Activated CD4-positive, alpha-beta memory T cell treated with anti-CD3 and anti-CD28 coated beads, Interleukin-2, amount 10 ng/mL, durations not matched to agents 7 days and 5 days (primary cell): ENCODE measurements at regions not wholly inside any gene's neighbourhood (a gene's known extent, or its start where the extent isn't known, plus 50 kb on each side); places are given as distances from the start of the nearest gene placed in this dataset.

Experiments
- CTCF ChIA-PET: fragments of 350-600 bp; sonication (Branson Sonifier 250); formaldehyde crosslinking; loops from one replicate; lab custom pipeline; 2021; ENCODE audit warnings: antibody characterized with exemption, inconsistent platforms; lab: Charles Lee
- POLR2A ChIA-PET: fragments of 350-600 bp; sonication (Branson Sonifier 250); formaldehyde crosslinking; loops from one replicate; lab custom pipeline; 2021; ENCODE audit warnings: antibody characterized with exemption; lab: Charles Lee
- DNase-seq: peaks from one replicate; pipeline ENCODE4 v3.0.0-alpha.2; 2020
- H3K27ac Mint-ChIP-seq: one replicate; pipeline ENCODE4 v1.8.0; 2021; ENCODE audit warnings: mild to moderate bottlenecking, mixed read lengths
- H3K27me3 Mint-ChIP-seq: one replicate; pipeline ENCODE4 v1.8.0; 2021; ENCODE audit warnings: mixed read lengths
- H3K36me3 Mint-ChIP-seq: one replicate; pipeline ENCODE4 v1.8.0; 2021; ENCODE audit warnings: low read depth, mixed read lengths
- H3K4me1 Mint-ChIP-seq: one replicate; pipeline ENCODE4 v1.8.0; 2021; ENCODE audit warnings: mixed read lengths
- H3K4me3 Mint-ChIP-seq: one replicate; pipeline ENCODE4 v1.8.0; 2021; ENCODE audit warnings: mild to moderate bottlenecking, mixed read lengths
- H3K9me3 Mint-ChIP-seq: one replicate; pipeline ENCODE4 v1.8.0; 2021; ENCODE audit warnings: mixed read lengths

DNA sequence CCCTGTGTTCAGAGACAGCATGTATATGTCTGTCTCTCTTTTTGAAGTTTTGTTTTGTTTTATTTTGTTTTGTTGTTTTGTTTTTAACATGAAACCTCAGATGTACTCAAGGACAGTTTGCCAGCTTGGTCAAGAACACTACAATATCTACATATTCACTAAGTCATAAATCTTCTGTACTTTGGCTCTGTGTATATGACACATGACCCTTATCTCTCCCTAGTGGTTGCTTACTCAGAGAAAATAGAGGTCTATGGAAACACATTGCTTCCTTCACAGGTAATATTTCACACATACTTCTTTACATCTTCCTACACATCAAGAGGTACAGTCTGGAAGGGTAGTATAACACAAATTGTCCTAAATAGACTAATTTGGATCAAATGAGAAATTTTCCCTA, 312.6 kb upstream of the VRK2 start:
- DNase-seq: no peak
- Mint-ChIP-seq H3K36me3 (no peaks in the 10 kb centered on the region), H3K4me1 (no peaks in the 10 kb centered on the region), H3K27ac (no peak overlapping the region), H3K27me3 (no peaks in the 10 kb centered on the region), H3K9me3 (no peaks in the 10 kb centered on the region), H3K4me3 (no peak overlapping the region)
- ChIA-PET CTCF (no interaction called here), POLR2A (no interaction called here)

DNA sequence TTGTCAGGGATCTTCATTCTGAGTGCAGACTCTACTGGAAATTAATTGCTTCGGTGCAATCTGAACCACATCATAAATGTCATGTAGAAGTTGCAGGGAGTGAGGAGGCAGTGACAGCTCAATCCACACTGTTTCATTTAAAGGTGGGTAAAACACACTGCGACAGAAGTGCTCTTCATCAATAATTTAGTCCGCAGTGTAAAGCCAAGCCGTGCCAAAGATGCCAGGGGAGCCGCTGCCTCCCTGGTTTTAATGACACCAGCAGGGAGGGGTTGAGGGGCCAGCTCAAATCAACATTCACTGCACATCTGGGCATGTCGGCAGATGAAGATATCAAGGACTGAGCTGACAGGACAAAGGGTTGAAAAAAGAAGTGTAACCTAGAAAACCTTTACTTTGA, 305.7 kb upstream of the VRK2 start:
- CTCF ChIA-PET: no interaction called here
- POLR2A ChIA-PET: no interaction called here
- DNase-seq: no peak
- Mint-ChIP-seq H3K27me3 (no peaks in the 10 kb centered on the region), H3K27ac (no peak overlapping the region), H3K4me1 (no peaks in the 10 kb centered on the region), H3K9me3 (no peaks in the 10 kb centered on the region), H3K4me3 (no peak overlapping the region), H3K36me3 (no peaks in the 10 kb centered on the region)

GRCh38 chr2:57753636-57754035, 293.0 kb upstream of the VRK2 start:
- Mint-ChIP-seq H3K27ac (no peak overlapping the region), H3K4me1 (no peaks in the 10 kb centered on the region), H3K36me3 (no peaks in the 10 kb centered on the region), H3K27me3 (peaks cover 3% of the 10 kb centered on the region), H3K4me3 (no peak overlapping the region), H3K9me3 (no peaks in the 10 kb centered on the region)
- ChIA-PET CTCF (interaction anchor here (1.6 kb wide), 1 partner anchor 33 kb away, joined by 3 read pairs; no protein-coding TSS in a partner anchor), POLR2A (no interaction called here)
- DNase-seq: no peak

DNA sequence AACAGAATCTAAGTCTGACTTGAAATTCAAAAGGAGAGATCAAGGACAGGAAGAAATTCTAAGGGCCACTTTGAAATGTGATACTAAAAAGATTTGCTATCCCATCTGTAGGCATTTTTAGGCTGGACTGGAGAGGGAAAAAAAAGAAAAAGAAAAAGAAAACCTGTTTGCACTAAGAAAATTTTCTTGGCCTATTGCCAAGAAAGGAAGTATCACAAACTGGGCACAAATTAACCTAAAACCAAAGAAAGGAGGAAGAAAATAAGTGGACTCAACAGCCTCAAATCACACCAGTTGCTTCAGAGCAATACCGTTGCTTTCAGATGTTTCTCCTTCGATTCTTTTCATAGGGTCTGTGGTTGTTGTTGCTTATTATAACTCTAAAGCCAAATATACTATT, 287.9 kb upstream of the VRK2 start:
- H3K9me3 Mint-ChIP-seq: no peaks in the 10 kb centered on the region
- H3K27me3 Mint-ChIP-seq: peaks cover 1% of the 10 kb centered on the region
- no peak overlapping the region for H3K4me3 Mint-ChIP-seq
- CTCF ChIA-PET: interaction anchor here (1.6 kb wide), 1 partner anchor 11 kb away, joined by 4 read pairs; no protein-coding TSS in a partner anchor
- H3K4me1 Mint-ChIP-seq: no peaks in the 10 kb centered on the region
- no peak overlapping the region for H3K27ac Mint-ChIP-seq
- DNase-seq: no peak
- H3K36me3 Mint-ChIP-seq: no peaks in the 10 kb centered on the region
- POLR2A ChIA-PET: no interaction called here

DNA sequence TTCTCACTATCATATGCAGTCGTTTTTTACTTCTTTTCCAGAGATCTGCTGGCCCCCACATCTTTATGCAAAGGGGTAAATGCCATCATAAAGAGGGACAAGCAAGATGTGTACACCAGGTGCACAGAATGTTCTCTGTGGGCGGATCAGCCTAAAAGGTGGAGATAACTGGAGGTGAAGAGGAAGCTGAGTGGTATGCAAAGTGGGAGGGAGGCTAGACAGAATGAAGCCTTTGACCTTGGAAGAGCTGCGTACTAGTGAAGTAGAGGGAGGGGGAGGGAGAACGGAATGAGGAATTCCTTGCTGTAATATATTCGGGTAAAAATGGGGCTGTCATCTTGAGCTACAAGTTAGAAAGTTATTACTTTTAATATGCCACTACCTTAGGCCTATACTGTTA, 287.5 kb upstream of the VRK2 start:
- ChIA-PET POLR2A (no interaction called here), CTCF (interaction anchor here (1.1 to 3.0 kb wide), 6 partner anchors 10 to 689 kb away, joined by 3 to 13 read pairs (median 6); no protein-coding TSS in a partner anchor)
- Mint-ChIP-seq H3K4me3 (no peak overlapping the region), H3K36me3 (no peaks in the 10 kb centered on the region), H3K9me3 (no peaks in the 10 kb centered on the region), H3K27ac (no peak overlapping the region), H3K4me1 (no peaks in the 10 kb centered on the region), H3K27me3 (peaks cover 1% of the 10 kb centered on the region)
- no peak for DNase-seq

GRCh38 chr2:57759822-57760300, 286.7 kb upstream of the VRK2 start:
- Mint-ChIP-seq H3K27ac (no peak overlapping the region), H3K36me3 (no peaks in the 10 kb centered on the region), H3K9me3 (no peaks in the 10 kb centered on the region), H3K27me3 (peaks cover 1% of the 10 kb centered on the region), H3K4me3 (no peak overlapping the region), H3K4me1 (no peaks in the 10 kb centered on the region)
- DNase-seq: peak; percentile 73
- ChIA-PET POLR2A (no interaction called here), CTCF (interaction anchor here (1.0 to 3.0 kb wide), 7 partner anchors 9 to 689 kb away, joined by 3 to 13 read pairs (median 4); no protein-coding TSS in a partner anchor)

DNA sequence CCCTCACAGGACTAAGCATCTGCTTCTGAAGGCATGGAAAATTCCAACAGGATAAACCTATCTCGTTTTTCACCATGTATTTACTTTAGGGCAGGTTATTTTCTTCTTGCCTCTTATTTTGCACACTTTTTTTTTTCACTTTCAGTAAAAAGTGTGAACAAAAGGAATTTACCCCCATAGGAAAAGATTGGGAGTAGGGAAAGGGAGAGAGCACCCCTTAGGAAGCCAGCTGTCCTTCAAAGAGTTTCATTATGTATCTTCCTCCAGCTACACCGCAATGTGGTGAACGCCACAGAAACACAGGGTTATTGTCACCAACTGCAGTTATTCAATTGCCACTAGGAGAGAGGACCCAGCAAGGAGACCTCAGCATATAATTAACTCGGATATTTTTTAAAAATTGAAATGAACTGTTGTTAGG, 286.2 kb upstream of the VRK2 start:
- no peaks in the 10 kb centered on the region for H3K4me1 Mint-ChIP-seq
- DNase-seq: no peak
- peaks cover 1% of the 10 kb centered on the region for H3K27me3 Mint-ChIP-seq
- CTCF ChIA-PET: interaction anchor here (0.7 to 3.0 kb wide), 8 partner anchors 9 to 742 kb away, joined by 3 to 13 read pairs (median 4); no protein-coding TSS in a partner anchor
- H3K27ac Mint-ChIP-seq: no peak overlapping the region
- no peak overlapping the region for H3K4me3 Mint-ChIP-seq
- H3K36me3 Mint-ChIP-seq: no peaks in the 10 kb centered on the region
- POLR2A ChIA-PET: no interaction called here
- no peaks in the 10 kb centered on the region for H3K9me3 Mint-ChIP-seq

DNA sequence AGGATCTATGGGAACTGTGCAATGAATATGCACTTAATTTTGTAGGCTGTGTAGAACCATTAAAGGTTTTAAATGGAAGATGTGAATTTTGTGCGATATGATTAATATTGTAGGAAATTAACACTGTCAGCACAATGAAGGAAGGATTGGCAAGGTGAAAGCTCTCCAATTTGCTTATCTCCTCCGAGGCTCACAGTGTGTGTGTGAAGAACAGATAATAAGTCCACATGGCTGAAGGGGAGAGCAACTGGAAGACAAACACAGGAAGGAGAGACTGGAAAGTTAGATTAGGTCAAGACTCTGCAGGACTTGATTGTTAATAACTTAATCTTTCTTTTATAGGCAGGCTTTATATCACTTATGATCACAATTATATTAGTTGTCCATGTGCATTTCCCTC, 269.7 kb upstream of the VRK2 start:
- H3K4me3 Mint-ChIP-seq: no peak overlapping the region
- no peaks in the 10 kb centered on the region for H3K36me3 Mint-ChIP-seq
- DNase-seq: no peak
- no peaks in the 10 kb centered on the region for H3K9me3 Mint-ChIP-seq
- ChIA-PET CTCF (no interaction called here), POLR2A (no interaction called here)
- no peaks in the 10 kb centered on the region for H3K4me1 Mint-ChIP-seq
- no peak overlapping the region for H3K27ac Mint-ChIP-seq
- no peaks in the 10 kb centered on the region for H3K27me3 Mint-ChIP-seq

GRCh38 chr2:57782587-57782986, 264.0 kb upstream of the VRK2 start:
- no peaks in the 10 kb centered on the region for H3K9me3 Mint-ChIP-seq
- ChIA-PET POLR2A (no interaction called here), CTCF (no interaction called here)
- H3K4me1 Mint-ChIP-seq: no peaks in the 10 kb centered on the region
- H3K36me3 Mint-ChIP-seq: no peaks in the 10 kb centered on the region
- no peaks in the 10 kb centered on the region for H3K27me3 Mint-ChIP-seq
- H3K4me3 Mint-ChIP-seq: no peak overlapping the region
- no peak overlapping the region for H3K27ac Mint-ChIP-seq
- DNase-seq: no peak

GRCh38 chr2:57793310-57793709, 253.3 kb upstream of the VRK2 start:
- Mint-ChIP-seq H3K9me3 (no peaks in the 10 kb centered on the region), H3K27ac (no peak overlapping the region), H3K36me3 (no peaks in the 10 kb centered on the region), H3K4me1 (no peaks in the 10 kb centered on the region), H3K27me3 (no peaks in the 10 kb centered on the region), H3K4me3 (no peak overlapping the region)
- DNase-seq: no peak
- CTCF ChIA-PET: no interaction called here
- POLR2A ChIA-PET: no interaction called here

GRCh38 chr2:57796527-57796926, 250.1 kb upstream of the VRK2 start:
- Mint-ChIP-seq H3K9me3 (peaks cover 2% of the 10 kb centered on the region), H3K4me3 (no peak overlapping the region), H3K4me1 (no peaks in the 10 kb centered on the region), H3K27me3 (no peaks in the 10 kb centered on the region), H3K36me3 (no peaks in the 10 kb centered on the region), H3K27ac (no peak overlapping the region)
- no peak for DNase-seq
- ChIA-PET POLR2A (no interaction called here), CTCF (no interaction called here)

- H3K9me3 Mint-ChIP-seq: peaks cover 2% of the 10 kb centered on the region
- H3K27me3 Mint-ChIP-seq: no peaks in the 10 kb centered on the region
- no peak overlapping the region for H3K4me3 Mint-ChIP-seq
- no peaks in the 10 kb centered on the region for H3K4me1 Mint-ChIP-seq
- H3K36me3 Mint-ChIP-seq: no peaks in the 10 kb centered on the region
- no peak for DNase-seq
- H3K27ac Mint-ChIP-seq: no peak overlapping the region
- ChIA-PET POLR2A (no interaction called here), CTCF (no interaction called here)
These were observed 248.3 kb upstream of the VRK2 start for GRCh38 chr2:57798346-57798745.

DNA sequence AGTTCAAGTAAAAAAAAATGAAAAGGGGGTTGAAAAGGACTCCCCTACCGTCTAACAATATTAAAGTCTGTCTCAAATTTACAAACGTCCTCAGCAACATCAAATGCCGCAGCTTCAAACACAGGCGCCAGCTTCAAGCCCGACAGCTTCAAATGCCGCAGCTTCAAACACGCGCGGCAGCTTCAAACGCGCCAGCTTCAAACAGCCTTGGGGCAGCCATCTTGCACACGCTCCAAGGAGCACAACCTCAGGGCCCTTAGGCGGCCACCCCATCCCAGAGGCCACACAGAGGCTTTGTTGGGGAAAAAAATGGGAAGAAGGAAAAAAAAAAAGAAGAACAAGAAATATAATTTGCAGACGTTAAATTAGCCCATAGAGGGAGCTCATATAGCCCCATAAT, 244.4 kb upstream of the VRK2 start:
- H3K36me3 Mint-ChIP-seq: no peaks in the 10 kb centered on the region
- DNase-seq: no peak
- H3K27ac Mint-ChIP-seq: no peak overlapping the region
- H3K4me1 Mint-ChIP-seq: no peaks in the 10 kb centered on the region
- ChIA-PET POLR2A (no interaction called here), CTCF (no interaction called here)
- no peaks in the 10 kb centered on the region for H3K27me3 Mint-ChIP-seq
- peaks cover 2% of the 10 kb centered on the region for H3K9me3 Mint-ChIP-seq
- H3K4me3 Mint-ChIP-seq: no peak overlapping the region

DNA sequence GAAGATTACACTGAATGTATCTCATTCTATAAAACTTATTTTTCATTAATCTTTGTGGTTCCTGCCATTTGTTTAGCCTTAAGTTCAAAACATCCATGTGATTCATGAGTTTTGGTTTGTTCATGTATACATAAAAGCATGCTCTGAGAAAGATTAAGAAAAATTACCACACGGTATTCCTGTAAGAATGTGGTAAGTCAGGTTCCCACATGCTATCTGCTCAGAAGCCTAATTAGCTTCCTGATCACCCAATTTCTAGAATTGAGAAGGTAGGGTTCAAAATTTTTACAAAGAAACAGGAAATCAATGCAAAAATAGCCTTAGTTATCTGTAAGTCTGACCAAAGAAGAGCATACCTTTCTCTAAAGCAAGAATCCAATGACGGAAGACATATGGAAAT, 241.6 kb upstream of the VRK2 start:
- POLR2A ChIA-PET: no interaction called here

More for the DNA sequence above, 241.6 kb upstream of the VRK2 start:
- H3K9me3 Mint-ChIP-seq: peaks cover 2% of the 10 kb centered on the region
- H3K36me3 Mint-ChIP-seq: no peaks in the 10 kb centered on the region
- H3K4me1 Mint-ChIP-seq: no peaks in the 10 kb centered on the region
- no peak overlapping the region for H3K27ac Mint-ChIP-seq
- no peak overlapping the region for H3K4me3 Mint-ChIP-seq
- DNase-seq: no peak
- no peaks in the 10 kb centered on the region for H3K27me3 Mint-ChIP-seq
- CTCF ChIA-PET: no interaction called here
